Right lobe of liver (tissue), 4 donors: ENCODE measurements at regions not wholly inside any gene's neighbourhood (a gene's known extent, or its start where the extent isn't known, plus 50 kb on each side); places are given as distances from the start of the nearest gene placed in this dataset.

Experiments used
- CTCF ChIP-seq, 4 donors: fragments of 200-600 bp in 3 of 4; fragments of 450-650 bp in 1 of 4; IDR thresholded peaks; one replicate each; pipeline versions ENCODE4 v1.5.1 to v1.8.0; 2016 to 2022; ENCODE audit warnings: antibody characterized with exemption in 4 of 4, mild to moderate bottlenecking in 2 of 4
- POLR2A ChIP-seq: fragments of 450-650 bp; IDR thresholded peaks from one replicate; pipeline ENCODE4 v1.6.1; 2017; ENCODE audit warnings: antibody characterized with exemption, mild to moderate bottlenecking
- donor health status: DM: no; HTN: no; CAD: no.
- donor health status: DM: no; HTN: no; CAD: no.
- donor health status: DM: no; HTN: yes; CAD: no.

GRCh38 chr6:105566503-105566902 lies 163.6 kb upstream of the PREP start:
- TF ChIP-seq CTCF (IDR thresholded peaks at IDR 0.05) (no peak), POLR2A (no peak)
